NB4 (cell line): ENCODE measurements at regions not wholly inside any gene's neighbourhood (a gene's known extent, or its start where the extent isn't known, plus 50 kb on each side); places are given as distances from the start of the nearest gene placed in this dataset.
"Not testable (repeated sequence)": the region's sequence is repeated elsewhere in the genome, so short reads cannot be mapped to it uniquely, and the experiment has no call there.

Experiments
- CTCF ChIP-seq: IDR thresholded peaks from one replicate; pipeline ENCODE4 v1.5.1; 2012; ENCODE audit warnings: low read depth, low read length
- POLR2A ChIP-seq: IDR thresholded peaks from 2 replicates; pipeline ENCODE4 v1.6.1; 2011; ENCODE audit warnings: mild to moderate bottlenecking; ENCODE audit not compliant: insufficient read length; ENCODE audit errors: extremely low read depth

- not testable (repeated sequence) for TF ChIP-seq CTCF, POLR2A
Observed at GRCh38 chr5:106387767-106388166, 1283.0 kb downstream of the EFNA5 start.
